ENCODE measurements at regions not wholly inside any gene's neighbourhood (a gene's known extent, or its start where the extent isn't known, plus 50 kb on each side); places are given as distances from the start of the nearest gene placed in this dataset.

- TF ChIP-seq CTCF (IDR thresholded peaks at IDR 0.05) (no peak), POLR2A (IDR thresholded peaks at IDR 0.05) (no peak)
These were observed 65.5 kb upstream of the SLC4A11 start for GRCh38 chr20:3304456-3304855.

All from adrenal gland (tissue), 5 donors.